ENCODE measurements at regions not wholly inside any gene's neighbourhood (a gene's known extent, or its start where the extent isn't known, plus 50 kb on each side); places are given as distances from the start of the nearest gene placed in this dataset.
"Not testable (repeated sequence)": the region's sequence is repeated elsewhere in the genome, so short reads cannot be mapped to it uniquely, and the experiment has no call there.

- no peak overlapping the region for H3K4me3 ChIP-seq (ENCODE audit: low read length)
- no peak for TF ChIP-seq ZNF274 (IDR thresholded peaks at IDR 0.05; ENCODE audit: low read depth, low read length)
These were observed 1260.1 kb upstream of the ADGRL2 start for GRCh38 chr1:80540596-80540995.

GRCh38 chr1:80540149-80540548 lies 1260.6 kb upstream of the ADGRL2 start:
- no peak for TF ChIP-seq ZNF274 (IDR thresholded peaks at IDR 0.05; ENCODE audit: low read depth, low read length)
- no peak overlapping the region for H3K4me3 ChIP-seq (ENCODE audit: low read length)

GRCh38 chr1:80539298-80539697 lies 1261.4 kb upstream of the ADGRL2 start:
- not testable (repeated sequence) for H3K4me3 ChIP-seq (ENCODE audit: low read length)

- no peak for TF ChIP-seq ZNF274 (IDR thresholded peaks at IDR 0.05; ENCODE audit: low read depth, low read length)
- H3K4me3 ChIP-seq (ENCODE audit: low read length), result no peak overlapping the region
These were observed 1264.3 kb upstream of the ADGRL2 start for GRCh38 chr1:80536461-80536860.

- no peak overlapping the region for H3K4me3 ChIP-seq (ENCODE audit: low read length)
- TF ChIP-seq ZNF274 (IDR thresholded peaks at IDR 0.05; ENCODE audit: low read depth, low read length), result no peak
These were observed 1265.3 kb upstream of the ADGRL2 start for GRCh38 chr1:80535466-80535865.

GRCh38 chr1:80534606-80535360 lies 1266.0 kb upstream of the ADGRL2 start:
- no peak for TF ChIP-seq ZNF274 (IDR thresholded peaks at IDR 0.05; ENCODE audit: low read depth, low read length)
- no peak overlapping the region for H3K4me3 ChIP-seq (ENCODE audit: low read length)

- no peak overlapping the region for H3K4me3 ChIP-seq (ENCODE audit: low read length)
These were observed 1266.9 kb upstream of the ADGRL2 start for GRCh38 chr1:80533775-80534334.

GRCh38 chr1:80533093-80533492 lies 1267.6 kb upstream of the ADGRL2 start:
- no peak overlapping the region for H3K4me3 ChIP-seq (ENCODE audit: low read length)
- TF ChIP-seq ZNF274 (IDR thresholded peaks at IDR 0.05; ENCODE audit: low read depth, low read length), result no peak

More at GRCh38 chr1:80533775-80534334, 1266.9 kb upstream of the ADGRL2 start:
- TF ChIP-seq ZNF274 (IDR thresholded peaks at IDR 0.05; ENCODE audit: low read depth, low read length), result no peak

GRCh38 chr1:80531182-80531581 lies 1269.6 kb upstream of the ADGRL2 start:
- no peak for TF ChIP-seq ZNF274 (IDR thresholded peaks at IDR 0.05; ENCODE audit: low read depth, low read length)
- no peak overlapping the region for H3K4me3 ChIP-seq (ENCODE audit: low read length)

- no peak overlapping the region for H3K4me3 ChIP-seq (ENCODE audit: low read length)
- TF ChIP-seq ZNF274 (IDR thresholded peaks at IDR 0.05; ENCODE audit: low read depth, low read length), result no peak
These were observed 1271.2 kb upstream of the ADGRL2 start for GRCh38 chr1:80529546-80529945.

GRCh38 chr1:80523861-80524260 lies 1276.9 kb upstream of the ADGRL2 start:
- H3K4me3 ChIP-seq (ENCODE audit: low read length), result no peak overlapping the region
- no peak for TF ChIP-seq ZNF274 (IDR thresholded peaks at IDR 0.05; ENCODE audit: low read depth, low read length)

GRCh38 chr1:80523071-80523470 lies 1277.7 kb upstream of the ADGRL2 start:
- H3K4me3 ChIP-seq (ENCODE audit: low read length), result not testable (repeated sequence)

GRCh38 chr1:80520949-80521348 lies 1279.8 kb upstream of the ADGRL2 start:
- no peak for TF ChIP-seq ZNF274 (IDR thresholded peaks at IDR 0.05; ENCODE audit: low read depth, low read length)
- H3K4me3 ChIP-seq (ENCODE audit: low read length), result no peak overlapping the region

GRCh38 chr1:80517062-80517461 lies 1283.7 kb upstream of the ADGRL2 start:
- no peak for TF ChIP-seq ZNF274 (IDR thresholded peaks at IDR 0.05; ENCODE audit: low read depth, low read length)
- no peak overlapping the region for H3K4me3 ChIP-seq (ENCODE audit: low read length)

GRCh38 chr1:80509965-80510522 lies 1290.7 kb upstream of the ADGRL2 start:
- TF ChIP-seq ZNF274 (IDR thresholded peaks at IDR 0.05; ENCODE audit: low read depth, low read length), result no peak
- H3K4me3 ChIP-seq (ENCODE audit: low read length), result no peak overlapping the region
